Bronchial epithelial cell (primary cell): ENCODE measurements at regions not wholly inside any gene's neighbourhood (a gene's known extent, or its start where the extent isn't known, plus 50 kb on each side); places are given as distances from the start of the nearest gene placed in this dataset.
"Not testable (repeated sequence)": the region's sequence is repeated elsewhere in the genome, so short reads cannot be mapped to it uniquely, and the experiment has no call there.

Experiments
- DNase-seq: peaks from one replicate; pipeline ENCODE4 v3.0.0-alpha.2; 2010; ENCODE audit warnings: low read depth
- FAIRE-seq: peaks from 2 replicates; lab custom pipeline; 2011; peaks lifted over from hg19 to GRCh38; lab: Jason Lieb, UNC
- H3K27me3 ChIP-seq: 2 replicates; pipeline ENCODE4 v1.5.1; 2011; ENCODE audit warnings: low read length; ENCODE audit not compliant: control insufficient read depth, insufficient read depth
- H3K36me3 ChIP-seq: 2 replicates; pipeline ENCODE4 v1.5.1; 2011; ENCODE audit warnings: low read length; ENCODE audit not compliant: control insufficient read depth, insufficient read depth
- H3K4me3 ChIP-seq: 2 replicates; pipeline ENCODE4 v1.5.1; 2011; ENCODE audit warnings: mild to moderate bottlenecking, low read depth, low read length, control low read depth
- CTCF ChIP-seq: IDR thresholded peaks from 2 replicates; pipeline ENCODE4 v1.5.1; 2011; ENCODE audit warnings: mild to moderate bottlenecking, moderate library complexity, low read length, control low read depth, inconsistent platforms; ENCODE audit not compliant: insufficient read depth, severe bottlenecking

DNA sequence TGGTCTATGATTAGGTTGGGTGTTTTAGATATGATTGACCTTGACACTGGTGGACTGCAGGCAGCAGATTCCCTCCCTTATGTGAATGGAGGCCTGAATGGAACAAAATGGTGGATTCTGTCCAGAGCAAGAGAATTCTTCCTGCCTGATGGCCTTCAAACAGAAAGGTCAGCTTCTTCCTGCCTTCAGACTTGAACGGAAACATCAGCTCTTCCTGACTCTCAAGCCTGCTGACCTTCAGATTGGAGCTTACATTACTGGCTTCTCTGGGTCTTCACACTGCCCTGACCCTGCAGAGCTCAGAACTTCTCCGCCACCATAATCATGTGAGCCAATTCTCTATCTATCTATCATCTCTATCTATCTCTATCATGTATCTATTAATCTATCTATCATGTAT, 111.6 kb downstream of the RAMP3 start:
- no peaks in the 10 kb centered on the region for H3K27me3 ChIP-seq
- no peak for TF ChIP-seq CTCF
- FAIRE-seq = no peak

GRCh38 chr7:45278763-45279398, 121.3 kb downstream of the RAMP3 start:
- TF ChIP-seq CTCF = no peak
- no peak for DNase-seq
- Histone ChIP-seq H3K36me3 (no peaks in the 10 kb centered on the region), H3K4me3 (no peak overlapping the region), H3K27me3 (no peaks in the 10 kb centered on the region)
- no peak for FAIRE-seq

More for the DNA sequence above, 111.6 kb downstream of the RAMP3 start:
- Histone ChIP-seq H3K36me3 (no peaks in the 10 kb centered on the region), H3K4me3 (no peak overlapping the region)
- DNase-seq = no peak

- FAIRE-seq, H3K27me3 ChIP-seq, H3K36me3 ChIP-seq: not testable (repeated sequence)
Observed at GRCh38 chr7:45289611-45290010, 132.0 kb downstream of the RAMP3 start.

DNA sequence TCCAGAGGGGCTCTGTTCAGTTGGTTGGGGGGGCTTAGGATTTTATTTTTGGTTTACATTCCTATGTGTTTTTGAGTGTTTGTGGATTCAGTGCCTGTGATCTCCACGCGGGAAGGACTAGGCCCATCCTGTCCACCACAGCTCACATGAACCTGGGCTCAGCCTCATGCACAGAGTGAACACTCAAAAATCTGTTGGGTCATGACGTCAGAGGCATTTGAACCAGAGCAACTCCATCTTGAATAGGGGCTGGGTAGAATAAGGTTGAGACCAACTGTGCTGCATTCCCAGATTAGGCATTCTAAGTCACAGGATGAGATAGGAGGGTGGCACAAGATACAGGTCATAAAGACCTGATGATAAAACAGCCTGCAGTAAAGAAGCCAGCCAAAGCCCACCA, 133.3 kb downstream of the RAMP3 start:
- Histone ChIP-seq H3K4me3 (no peak overlapping the region), H3K36me3 (no peaks in the 10 kb centered on the region), H3K27me3 (no peaks in the 10 kb centered on the region)
- no peak for FAIRE-seq
- DNase-seq = no peak
- TF ChIP-seq CTCF = no peak

More at GRCh38 chr7:45289611-45290010, 132.0 kb downstream of the RAMP3 start:
- not testable (repeated sequence) for DNase-seq, H3K4me3 ChIP-seq

- H3K4me3 ChIP-seq = no peak overlapping the region
- no peaks in the 10 kb centered on the region for H3K36me3 ChIP-seq
- no peaks in the 10 kb centered on the region for H3K27me3 ChIP-seq
- DNase-seq = no peak
- no peak for FAIRE-seq
- no peak for TF ChIP-seq CTCF
Observed at GRCh38 chr7:45292481-45292880, 134.9 kb downstream of the RAMP3 start.

- FAIRE-seq = no peak
- no peak for TF ChIP-seq CTCF
- no peak for DNase-seq
- no peaks in the 10 kb centered on the region for H3K36me3 ChIP-seq
- no peaks in the 10 kb centered on the region for H3K27me3 ChIP-seq
- H3K4me3 ChIP-seq = no peak overlapping the region
Observed at GRCh38 chr7:45293295-45293942, 135.8 kb downstream of the RAMP3 start.
